GM21786 (cell line): ENCODE measurements at regions not wholly inside any gene's neighbourhood (a gene's known extent, or its start where the extent isn't known, plus 50 kb on each side); places are given as distances from the start of the nearest gene placed in this dataset.

ENCODE experiments used
- ATAC-seq: cut with Tn5 transposase; IDR thresholded peaks from one replicate; pipeline ENCODE4 v1.9.1; 2021; ENCODE audit not compliant: unreplicated experiment

GRCh38 chr5:61948151-61948550, 357.9 kb upstream of the KIF2A start:
- no peak for ATAC-seq

DNA sequence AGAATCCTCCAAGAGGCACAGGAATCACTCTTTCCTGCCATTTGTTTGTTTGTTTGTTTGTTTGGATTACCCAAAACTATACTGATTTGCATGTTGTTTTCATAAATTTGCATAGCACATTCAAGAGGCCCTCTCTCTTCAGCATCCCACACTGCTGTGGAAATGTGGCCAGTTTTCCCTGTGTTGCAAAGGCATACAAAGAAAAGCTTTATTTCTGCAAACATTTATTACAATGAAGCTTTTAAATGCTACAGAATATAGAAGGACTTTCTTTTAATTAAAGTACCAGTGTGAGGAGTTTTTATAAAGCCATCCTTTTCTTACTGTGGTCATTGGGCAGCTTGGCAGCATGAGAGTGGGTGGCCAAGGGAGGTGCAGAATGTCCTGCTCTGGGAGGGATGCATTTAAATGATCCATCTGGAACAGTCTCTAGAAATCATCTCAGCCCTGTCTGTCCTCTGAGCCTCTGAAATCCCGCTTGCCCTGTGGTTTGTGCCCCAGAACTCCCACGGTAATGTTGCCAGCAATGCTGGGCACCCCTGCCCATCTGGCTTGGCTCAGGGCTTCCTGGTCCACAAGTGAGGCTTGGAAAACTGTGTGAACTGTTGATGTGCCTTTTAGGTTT, 356.8 kb upstream of the KIF2A start:
- no peak for ATAC-seq

GRCh38 chr5:61949679-61950435, 356.1 kb upstream of the KIF2A start:
- no peak for ATAC-seq

- no peak for ATAC-seq
Observed at GRCh38 chr5:61951295-61951694, 354.7 kb upstream of the KIF2A start.

GRCh38 chr5:61953913-61954312, 352.1 kb upstream of the KIF2A start:
- no peak for ATAC-seq

- no peak for ATAC-seq
Observed at GRCh38 chr5:61964201-61964600, 341.8 kb upstream of the KIF2A start.

GRCh38 chr5:61965069-61965468, 340.9 kb upstream of the KIF2A start:
- ATAC-seq = no peak

DNA sequence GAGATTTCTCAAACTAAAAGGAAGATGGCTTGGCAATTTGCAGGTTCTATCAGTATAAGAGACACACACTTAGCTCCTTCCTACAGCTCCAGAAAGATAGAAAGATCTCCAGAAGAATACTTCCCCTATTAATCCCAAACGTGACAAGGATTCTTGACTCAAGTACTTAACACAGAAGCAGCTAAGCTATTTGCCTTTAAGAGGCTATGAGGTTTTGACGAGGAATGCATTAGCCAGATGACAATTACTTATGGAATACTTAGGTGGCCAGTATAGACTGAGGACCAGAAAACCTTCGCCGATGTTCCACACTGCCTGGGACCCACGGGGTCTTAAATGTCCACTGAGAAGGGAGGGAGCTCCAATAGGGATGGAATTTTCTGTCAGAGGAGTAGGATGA, 340.5 kb upstream of the KIF2A start:
- no peak for ATAC-seq

- ATAC-seq = no peak
Observed at GRCh38 chr5:61966296-61966955, 339.6 kb upstream of the KIF2A start.

DNA sequence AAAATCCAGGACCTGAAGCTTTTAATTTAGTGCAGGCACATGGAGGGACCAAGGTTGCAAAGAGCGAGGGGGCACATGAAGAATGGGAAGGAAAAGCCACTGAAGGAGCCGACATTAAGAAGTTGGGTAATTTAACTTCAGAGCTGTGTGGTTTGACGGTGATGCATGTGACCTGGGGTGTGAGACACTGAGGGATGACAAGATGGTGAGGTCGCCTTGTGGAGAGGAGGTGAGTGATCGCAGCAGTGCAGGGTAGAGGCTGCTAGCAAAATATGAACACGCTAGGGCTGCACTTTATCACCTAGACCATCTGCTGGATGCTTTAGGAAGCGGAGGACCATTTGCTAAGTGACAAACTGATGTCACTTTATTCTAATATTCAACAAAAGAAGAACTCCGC, 339.0 kb upstream of the KIF2A start:
- no peak for ATAC-seq

- no peak for ATAC-seq
Observed at GRCh38 chr5:61967681-61968080, 338.3 kb upstream of the KIF2A start.

DNA sequence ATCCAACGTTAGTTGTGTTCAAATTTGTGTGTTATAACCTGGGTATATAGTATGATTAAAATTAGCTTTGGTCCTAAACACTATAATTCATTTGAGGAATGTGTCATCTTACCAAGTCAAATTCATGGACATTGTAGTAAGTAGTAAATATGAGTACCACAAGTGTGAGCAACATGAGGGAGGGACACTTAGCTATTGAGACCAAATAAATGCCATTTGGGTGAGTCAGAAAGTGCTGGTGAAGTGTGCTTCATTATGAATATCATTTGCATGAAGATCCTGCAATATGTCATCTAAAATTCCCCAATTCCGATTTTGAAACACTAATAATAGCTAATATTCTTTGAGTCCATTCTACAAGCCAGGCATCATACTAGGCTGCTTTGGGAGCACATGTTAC, 336.7 kb upstream of the KIF2A start:
- no peak for ATAC-seq

- no peak for ATAC-seq
Observed at GRCh38 chr5:61969755-61970154, 336.3 kb upstream of the KIF2A start.

- ATAC-seq = no peak
Observed at GRCh38 chr5:61970218-61970617, 335.8 kb upstream of the KIF2A start.

GRCh38 chr5:61974680-61975079, 331.3 kb upstream of the KIF2A start:
- no peak for ATAC-seq

- no peak for ATAC-seq
Observed at GRCh38 chr5:61981886-61982285, 324.1 kb upstream of the KIF2A start.

DNA sequence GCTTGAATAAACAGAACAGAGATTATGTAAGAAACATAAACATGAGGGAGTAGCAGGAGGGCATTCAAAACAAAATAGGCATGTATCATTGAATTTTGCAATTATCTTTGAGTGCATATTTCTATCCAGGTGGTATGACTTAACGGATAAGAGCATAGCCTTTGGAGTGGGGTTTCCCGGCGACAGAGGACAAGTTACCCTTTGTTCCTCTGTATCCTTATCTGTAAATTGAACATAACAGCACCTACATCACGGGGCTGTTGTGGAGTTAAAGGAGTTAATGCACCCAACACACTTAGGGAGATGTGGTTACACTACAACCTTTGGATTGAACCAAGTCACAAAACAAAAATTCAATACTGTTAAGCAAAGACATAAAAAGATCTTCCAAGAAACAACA, 314.6 kb upstream of the KIF2A start:
- no peak for ATAC-seq

GRCh38 chr5:61991866-61992265, 314.1 kb upstream of the KIF2A start:
- ATAC-seq = no peak

DNA sequence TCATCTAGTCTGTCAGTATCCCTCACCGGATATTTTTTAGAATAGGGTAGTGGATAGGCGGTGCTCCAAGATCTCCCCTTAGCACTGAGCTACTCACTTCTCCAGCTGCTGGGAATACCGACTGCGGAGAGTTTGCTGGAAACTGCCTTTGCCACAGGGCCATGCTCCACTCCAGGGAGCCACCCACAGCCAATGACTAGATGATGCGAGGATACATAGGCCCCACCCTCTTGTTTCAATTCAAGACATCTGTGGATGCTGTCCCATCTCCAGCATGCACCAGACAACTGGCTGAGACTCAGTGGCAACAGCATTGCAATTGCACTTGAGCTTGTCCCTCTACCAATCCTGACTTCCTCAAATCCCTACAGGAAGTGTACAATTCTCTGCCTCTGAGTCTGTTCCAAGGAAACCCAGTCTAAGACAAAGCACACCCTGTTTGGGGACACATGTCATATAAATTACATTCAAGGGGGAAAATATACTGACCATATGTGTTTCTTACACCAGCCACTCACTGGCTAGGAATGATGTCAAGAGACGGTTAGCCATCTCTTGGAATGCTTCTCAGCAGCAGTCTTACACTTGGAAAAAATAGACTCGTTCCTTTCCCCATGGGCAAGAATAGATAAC, 312.6 kb upstream of the KIF2A start:
- ATAC-seq = no peak

DNA sequence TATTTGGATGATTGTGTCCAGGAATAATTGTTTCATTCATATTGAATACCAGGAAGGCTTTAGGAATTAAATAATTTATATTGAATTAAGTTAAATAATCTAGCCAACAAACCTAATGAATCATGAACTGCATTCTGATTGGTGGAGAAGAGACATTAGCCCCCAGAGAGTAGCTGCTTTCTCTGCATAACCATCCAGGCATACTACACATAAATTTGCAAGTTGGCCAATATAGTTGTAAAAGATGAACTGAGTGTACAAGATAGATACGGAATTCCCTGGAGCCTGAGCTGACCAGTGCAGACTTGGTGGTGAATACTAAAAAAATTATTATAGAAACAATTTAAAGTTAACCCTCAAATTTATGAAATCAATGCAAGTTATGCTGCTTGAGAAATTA, 311.8 kb upstream of the KIF2A start:
- ATAC-seq = no peak

DNA sequence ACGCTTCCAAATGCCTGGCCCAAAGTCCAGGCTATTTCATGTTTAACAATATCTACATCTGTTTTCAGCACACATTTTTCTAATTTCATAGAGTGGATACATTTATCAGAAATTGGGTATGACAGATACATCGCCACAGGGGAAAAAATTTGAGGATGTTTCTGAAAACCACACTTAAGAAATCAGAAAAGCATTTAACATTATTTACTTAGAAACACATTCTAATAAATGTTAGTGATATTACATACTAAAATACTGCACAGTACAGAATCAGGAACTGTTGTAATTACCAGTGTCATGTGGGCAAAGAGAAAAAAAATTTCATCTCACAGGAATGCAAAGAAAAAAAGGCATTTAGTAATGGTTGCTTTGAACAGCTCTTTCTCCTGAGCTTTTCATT, 310.5 kb upstream of the KIF2A start:
- no peak for ATAC-seq

DNA sequence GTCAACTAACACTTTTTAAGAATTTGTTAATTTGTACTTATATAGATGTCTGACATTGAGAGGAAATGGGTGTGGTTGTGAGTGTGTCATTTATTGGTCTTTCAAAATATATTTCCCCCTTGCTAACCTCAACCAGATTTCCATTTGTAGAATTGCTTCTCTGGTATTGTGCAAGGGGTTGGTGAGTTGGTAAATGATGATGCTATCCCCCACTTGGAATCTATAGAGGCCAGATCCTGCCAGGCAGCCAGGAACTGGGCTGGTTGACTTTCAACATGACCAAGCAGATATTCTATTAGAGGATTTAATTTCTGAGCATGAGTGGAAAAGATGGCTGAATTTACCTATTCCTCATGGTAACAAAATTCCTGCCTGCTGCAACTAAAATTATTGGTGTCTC, 306.6 kb upstream of the KIF2A start:
- ATAC-seq = no peak
